H9 (cell line): ENCODE measurements at regions not wholly inside any gene's neighbourhood (a gene's known extent, or its start where the extent isn't known, plus 50 kb on each side); places are given as distances from the start of the nearest gene placed in this dataset.

Experiments used
- DNase-seq: peaks from one replicate; pipeline ENCODE4 v3.0.0-alpha.2; 2017
- H2AFZ ChIP-seq: one replicate; pipeline ENCODE4 v1.6.1; 2013; ENCODE audit warnings: mild to moderate bottlenecking, low read length, control low read depth, moderate library complexity
- H2AK5ac ChIP-seq: 2 replicates; pipeline ENCODE4 v1.6.1; 2013; ENCODE audit warnings: low read length, control low read depth, mixed read lengths; ENCODE audit not compliant: insufficient read length
- H2BK120ac ChIP-seq: one replicate; pipeline ENCODE4 v1.6.1; 2013; ENCODE audit warnings: low read depth, mild to moderate bottlenecking, low read length, control low read depth, inconsistent platforms; ENCODE audit not compliant: poor library complexity, severe bottlenecking
- H2BK12ac ChIP-seq: 2 replicates; pipeline ENCODE4 v1.6.1; 2013; ENCODE audit warnings: low read length, control low read depth, mixed read lengths, low read depth; ENCODE audit not compliant: insufficient read length
- H2BK15ac ChIP-seq: 2 replicates; pipeline ENCODE4 v1.6.1; 2013; ENCODE audit warnings: low read depth, low read length, control low read depth
- H2BK20ac ChIP-seq: one replicate; pipeline ENCODE4 v1.6.1; 2013; ENCODE audit warnings: low read depth, mild to moderate bottlenecking, low read length, control low read depth, inconsistent platforms; ENCODE audit not compliant: poor library complexity, severe bottlenecking
- H2BK5ac ChIP-seq: 2 replicates; pipeline ENCODE4 v1.6.1; 2013; ENCODE audit warnings: low read length, control low read depth, mixed read lengths; ENCODE audit not compliant: insufficient read length
- H3K14ac ChIP-seq: 2 replicates; pipeline ENCODE4 v1.6.1; 2013; ENCODE audit warnings: low read length, control low read depth; ENCODE audit not compliant: insufficient read depth
- H3K18ac ChIP-seq: 2 replicates; pipeline ENCODE4 v1.6.1; 2013; ENCODE audit warnings: low read depth, mild to moderate bottlenecking, mixed read lengths, low read length, control low read depth; ENCODE audit not compliant: insufficient read length
- H3K23ac ChIP-seq: 2 replicates; pipeline ENCODE4 v1.6.1; 2013; ENCODE audit warnings: low read length, control low read depth, mixed read lengths, low read depth; ENCODE audit not compliant: insufficient read length
- H3K23me2 ChIP-seq: 2 replicates; pipeline ENCODE4 v1.6.1; 2013; ENCODE audit warnings: low read depth, mild to moderate bottlenecking, mixed read lengths, low read length, control low read depth; ENCODE audit not compliant: insufficient read length, poor library complexity, severe bottlenecking
- H3K27ac ChIP-seq: 2 replicates; pipeline ENCODE4 v1.5.1; 2013; ENCODE audit warnings: low read length, control low read depth, mixed read lengths, low read depth; ENCODE audit not compliant: insufficient read length
- H3K27me3 ChIP-seq: 2 replicates; pipeline ENCODE4 v1.6.1; 2013; ENCODE audit warnings: low read length, control low read depth, inconsistent platforms; ENCODE audit not compliant: insufficient read depth
- H3K4ac ChIP-seq: 2 replicates; pipeline ENCODE4 v1.6.1; 2013; ENCODE audit warnings: low read depth, mild to moderate bottlenecking, control low read depth, inconsistent platforms, low read length, moderate library complexity
- H3K4me1 ChIP-seq: 2 replicates; pipeline ENCODE4 v1.6.1; 2013; ENCODE audit warnings: low read length, control low read depth, inconsistent platforms; ENCODE audit not compliant: insufficient read depth
- H3K4me2 ChIP-seq: 2 replicates; pipeline ENCODE4 v1.6.1; 2013; ENCODE audit warnings: low read length, control low read depth, mixed read lengths; ENCODE audit not compliant: insufficient read length, insufficient read depth
- H3K56ac ChIP-seq: 2 replicates; pipeline ENCODE4 v1.6.1; 2013; ENCODE audit warnings: low read depth, mild to moderate bottlenecking, mixed read lengths, low read length, control low read depth; ENCODE audit not compliant: insufficient read length
- H3K79me1 ChIP-seq: 2 replicates; pipeline ENCODE4 v1.6.1; 2013; ENCODE audit warnings: low read depth, mild to moderate bottlenecking, moderate library complexity, low read length, control low read depth, inconsistent platforms; ENCODE audit not compliant: insufficient read depth, poor library complexity, severe bottlenecking
- H3K79me2 ChIP-seq: 2 replicates; pipeline ENCODE4 v1.6.1; 2013; ENCODE audit warnings: low read length, control low read depth, inconsistent platforms; ENCODE audit not compliant: insufficient read depth
- H3K9ac ChIP-seq: 2 replicates; pipeline ENCODE4 v1.6.1; 2013; ENCODE audit warnings: low read length, control low read depth, mixed read lengths; ENCODE audit not compliant: insufficient read length; ENCODE audit errors: extremely low read depth
- H3K9me3 ChIP-seq: one replicate; pipeline ENCODE4 v1.6.1; 2013; ENCODE audit warnings: low read depth, low read length, inconsistent platforms; ENCODE audit not compliant: control insufficient read depth
- H3T11ph ChIP-seq: one replicate; pipeline ENCODE4 v1.6.1; 2013; ENCODE audit warnings: mild to moderate bottlenecking, low read length, control low read depth, inconsistent platforms
- H4K20me1 ChIP-seq: one replicate; pipeline ENCODE4 v1.6.1; 2013; ENCODE audit not compliant: control insufficient read depth, insufficient read length, insufficient read depth
- H4K5ac ChIP-seq: 2 replicates; pipeline ENCODE4 v1.6.1; 2013; ENCODE audit warnings: low read depth, mild to moderate bottlenecking, mixed read lengths, low read length, control low read depth; ENCODE audit not compliant: insufficient read length
- H4K8ac ChIP-seq: replicated peaks from 2 replicates; pipeline ENCODE4 v1.6.1; 2013; ENCODE audit warnings: low read length, control low read depth, mixed read lengths, low read depth; ENCODE audit not compliant: insufficient read length
- H4K91ac ChIP-seq: 2 replicates; pipeline ENCODE4 v1.6.1; 2013; ENCODE audit warnings: low read depth, mild to moderate bottlenecking, moderate library complexity, mixed read lengths, low read length, control low read depth; ENCODE audit not compliant: insufficient read length
- H3K27ac Mint-ChIP-seq, 3 experiments: 2 replicates in 2 of 3; 3 replicates in 1 of 3; pipeline ENCODE4 v1.8.0; 2020 to 2021; ENCODE audit warnings: mixed read lengths in 3 of 3, mild to moderate bottlenecking in 1 of 3, moderate library complexity in 1 of 3
- H3K27me3 Mint-ChIP-seq: 2 replicates; pipeline ENCODE4 v1.8.0; 2021; ENCODE audit warnings: low read depth, mild to moderate bottlenecking, moderate library complexity, mixed read lengths
- H3K36me3 Mint-ChIP-seq, 3 experiments: 2 replicates in 2 of 3; 3 replicates in 1 of 3; pipeline ENCODE4 v1.8.0; 2020 to 2021; ENCODE audit warnings: low read depth in 3 of 3, mixed read lengths in 3 of 3; ENCODE audit not compliant: insufficient read depth in 1 of 3
- H3K4me1 Mint-ChIP-seq, 2 experiments: 2 replicates each; pipeline ENCODE4 v1.8.0; 2020; ENCODE audit warnings: mixed read lengths in 2 of 2
- H3K4me3 Mint-ChIP-seq, 2 experiments: 2 replicates in 1 of 2; 3 replicates in 1 of 2; pipeline ENCODE4 v1.8.0; 2020 to 2021; ENCODE audit warnings: mild to moderate bottlenecking in 2 of 2, mixed read lengths in 2 of 2, moderate library complexity in 1 of 2
- H3K9me3 Mint-ChIP-seq, 2 experiments: 2 replicates in 1 of 2; 3 replicates in 1 of 2; pipeline ENCODE4 v1.8.0; 2020; ENCODE audit warnings: mild to moderate bottlenecking in 2 of 2, mixed read lengths in 2 of 2, moderate library complexity in 1 of 2
- WGBS: extraction: QIAGEN DNeasy Blood & Tissue Kit; methylation state at CpG from one replicate; pipeline ENCODE4 v1.1.7; 2013; ENCODE audit warnings: missing lambda C conversion rate, low lambda C conversion rate, mixed read lengths; ENCODE audit not compliant: insufficient read length; ENCODE audit errors: extremely low coverage; 5-methylcytosine and 5-hydroxymethylcytosine counted together
- TF ChIP-seq, protein P1 (sequence below): fragments of 200-600 bp; sonication (generic); conservative IDR thresholded peaks from 3 replicates; pipeline ENCODE4 v1.8.0; 2021; ENCODE audit warnings: antibody characterized with exemption, mild to moderate bottlenecking

DNA sequence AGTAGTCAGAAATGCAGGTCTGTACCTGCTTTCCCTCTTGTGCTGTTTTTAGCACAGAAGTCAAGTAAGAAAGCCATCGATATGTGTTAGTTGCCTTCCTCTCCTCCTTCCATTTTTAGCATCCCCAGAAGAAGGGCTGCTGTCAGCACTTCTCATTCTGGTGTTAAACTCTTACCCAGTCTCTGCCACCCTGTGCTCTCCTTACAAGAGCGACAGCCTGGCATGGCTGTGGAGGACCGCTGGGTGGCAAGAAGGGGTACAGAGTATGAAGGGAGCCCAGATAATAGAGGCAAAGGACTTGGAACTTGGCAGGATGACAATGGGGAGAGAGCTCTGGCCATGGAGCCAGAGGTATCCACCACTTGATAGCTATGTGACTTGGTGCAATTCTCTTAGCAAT is 103.5 kb downstream of the RPS24 start:
- Histone ChIP-seq H3K9ac (no peak overlapping the region), H3K4me1 (no peaks in the 10 kb centered on the region), H3T11ph (no peak overlapping the region), H4K91ac (no peak overlapping the region), H3K18ac (no peak overlapping the region), H3K23ac (no peak overlapping the region), H4K20me1 (no peaks in the 10 kb centered on the region), H3K27me3 (no peaks in the 10 kb centered on the region), H3K4ac (no peak overlapping the region), H3K56ac (no peak overlapping the region), H4K8ac (no peak overlapping the region), H3K4me2 (no peak overlapping the region), H2BK20ac (no peak overlapping the region), H3K79me1 (no peaks in the 10 kb centered on the region), H3K27ac (no peak overlapping the region), H3K9me3 (no peaks in the 10 kb centered on the region), H2BK15ac (no peak overlapping the region), H3K14ac (no peak overlapping the region), H3K79me2 (no peaks in the 10 kb centered on the region), H2AK5ac (no peak overlapping the region), H2BK12ac (no peak overlapping the region), H3K23me2 (no peaks in the 10 kb centered on the region), H4K5ac (no peak overlapping the region), H2BK5ac (no peak overlapping the region), H2AFZ (no peak overlapping the region), H2BK120ac (no peak overlapping the region)
- Mint-ChIP-seq H3K27me3 (peaks cover 13% of the 10 kb centered on the region), H3K27ac (no peak overlapping the region), H3K4me1 (peaks cover 17 to 23% of the 10 kb centered on the region in 2 experiments), H3K36me3 (no peaks in the 10 kb centered on the region; a peak in 1 of 7 replicates), H3K9me3 (peaks cover 0 to 6% of the 10 kb centered on the region in 2 experiments; a peak in 2 of 5 replicates), H3K4me3 (no peak overlapping the region)
- no CpG with 5 or more reads among the region's 3 CpGs for WGBS
- DNase-seq, result no peak
- TF ChIP-seq, protein P1, sequence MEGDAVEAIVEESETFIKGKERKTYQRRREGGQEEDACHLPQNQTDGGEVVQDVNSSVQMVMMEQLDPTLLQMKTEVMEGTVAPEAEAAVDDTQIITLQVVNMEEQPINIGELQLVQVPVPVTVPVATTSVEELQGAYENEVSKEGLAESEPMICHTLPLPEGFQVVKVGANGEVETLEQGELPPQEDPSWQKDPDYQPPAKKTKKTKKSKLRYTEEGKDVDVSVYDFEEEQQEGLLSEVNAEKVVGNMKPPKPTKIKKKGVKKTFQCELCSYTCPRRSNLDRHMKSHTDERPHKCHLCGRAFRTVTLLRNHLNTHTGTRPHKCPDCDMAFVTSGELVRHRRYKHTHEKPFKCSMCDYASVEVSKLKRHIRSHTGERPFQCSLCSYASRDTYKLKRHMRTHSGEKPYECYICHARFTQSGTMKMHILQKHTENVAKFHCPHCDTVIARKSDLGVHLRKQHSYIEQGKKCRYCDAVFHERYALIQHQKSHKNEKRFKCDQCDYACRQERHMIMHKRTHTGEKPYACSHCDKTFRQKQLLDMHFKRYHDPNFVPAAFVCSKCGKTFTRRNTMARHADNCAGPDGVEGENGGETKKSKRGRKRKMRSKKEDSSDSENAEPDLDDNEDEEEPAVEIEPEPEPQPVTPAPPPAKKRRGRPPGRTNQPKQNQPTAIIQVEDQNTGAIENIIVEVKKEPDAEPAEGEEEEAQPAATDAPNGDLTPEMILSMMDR, result no peak
